Endothelial cell of umbilical vein (primary cell): ENCODE measurements at regions not wholly inside any gene's neighbourhood (a gene's known extent, or its start where the extent isn't known, plus 50 kb on each side); places are given as distances from the start of the nearest gene placed in this dataset.

Source experiments
- BruUV-seq: library from RNA; stranded (reverse); fragments of 400-500 nt; replicated peaks from 2 replicates; lab custom pipeline; 2021; lab: Mats Ljungman, UMichigan
- CTCF ChIA-PET: fragments of 300-600, 350-600 bp; sonication (Branson Sonifier 250); formaldehyde crosslinking; loops from one replicate; lab custom pipeline; 2021; ENCODE audit warnings: antibody characterized with exemption, inconsistent platforms; lab: Charles Lee
- POLR2A ChIA-PET: fragments of 300-600, 350-600 bp; sonication (Branson Sonifier 250); formaldehyde crosslinking; loops from one replicate; lab custom pipeline; 2021; ENCODE audit warnings: antibody characterized with exemption, inconsistent platforms; lab: Charles Lee
- DNase-seq: peaks from one replicate; pipeline ENCODE4 v3.0.0-alpha.2; 2011; ENCODE audit warnings: low read depth, low spot score
- FAIRE-seq: peaks from 2 replicates; lab custom pipeline; 2011; peaks lifted over from hg19 to GRCh38; lab: Jason Lieb, UNC
- H2AFZ ChIP-seq: 2 replicates; pipeline ENCODE4 v1.6.0; 2012; ENCODE audit warnings: low read depth, low read length, control low read depth, inconsistent platforms
- H3K27ac ChIP-seq: 2 replicates; pipeline ENCODE4 v1.5.1; 2011; ENCODE audit warnings: low read depth, mild to moderate bottlenecking, control low read depth, low read length, moderate library complexity; ENCODE audit not compliant: insufficient read depth
- H3K27me3 ChIP-seq, 2 experiments: 2 replicates each; pipeline versions ENCODE4 v1.6.0 to v1.6.1; 2011; ENCODE audit warnings: low read length in 2 of 2, mixed read lengths in 1 of 2; ENCODE audit not compliant: control insufficient read depth in 2 of 2, insufficient read depth in 2 of 2
- H3K36me3 ChIP-seq, 2 experiments: 2 replicates in 1 of 2; 3 replicates in 1 of 2; pipeline ENCODE4 v1.5.1; 2011; ENCODE audit warnings: low read length in 2 of 2, mild to moderate bottlenecking in 1 of 2, moderate library complexity in 1 of 2; ENCODE audit not compliant: control insufficient read depth in 2 of 2, insufficient read depth in 2 of 2; ENCODE audit errors: extremely low read depth in 1 of 2
- H3K4me1 ChIP-seq: 3 replicates; pipeline ENCODE4 v1.5.1; 2011; ENCODE audit warnings: mild to moderate bottlenecking, low read length; ENCODE audit not compliant: control insufficient read depth, insufficient read depth; ENCODE audit errors: extremely low read depth
- H3K4me2 ChIP-seq: 2 replicates; pipeline ENCODE4 v1.6.1; 2011; ENCODE audit warnings: low read length, control low read depth, mixed read lengths; ENCODE audit not compliant: insufficient read depth
- H3K4me3 ChIP-seq, 3 experiments: fragments of 200-600 bp in 1 of 3; sonication (generic), shearing (Covaris generic) in 1 of 3; replicated peaks in 1 of 3; 2 replicates each; pipeline ENCODE4 v1.5.1; 2011 to 2016; ENCODE audit warnings: control low read depth in 3 of 3, low read length in 3 of 3, mild to moderate bottlenecking in 2 of 3, inconsistent platforms in 1 of 3, low read depth in 1 of 3, moderate library complexity in 1 of 3; ENCODE audit not compliant: insufficient read depth in 1 of 3
- H3K79me2 ChIP-seq: 2 replicates; pipeline ENCODE4 v1.6.0; 2012; ENCODE audit warnings: low read length, inconsistent platforms; ENCODE audit not compliant: control insufficient read depth, insufficient read depth
- H3K9ac ChIP-seq: replicated peaks from 2 replicates; pipeline ENCODE3; 2011; ENCODE audit warnings: low read length, control low read depth; ENCODE audit not compliant: insufficient read depth; ENCODE audit errors: extremely low read depth
- H3K9me1 ChIP-seq: replicated peaks from 3 replicates; pipeline ENCODE4 v1.6.0; 2011; ENCODE audit warnings: mild to moderate bottlenecking, low read length; ENCODE audit not compliant: control insufficient read depth, insufficient read depth; ENCODE audit errors: extremely low read depth
- H3K9me3 ChIP-seq: replicated peaks from 2 replicates; pipeline ENCODE4 v1.5.1; 2012; ENCODE audit warnings: low read length, inconsistent platforms; ENCODE audit not compliant: control insufficient read depth, insufficient read depth
- H4K20me1 ChIP-seq: replicated peaks from 2 replicates; pipeline ENCODE3; 2011; ENCODE audit warnings: mild to moderate bottlenecking, low read length; ENCODE audit not compliant: control insufficient read depth, insufficient read depth; ENCODE audit errors: extremely low read depth
- CTCF ChIP-seq, 2 donors: IDR thresholded peaks; 1 replicate in 1 of 2; 2 replicates in 1 of 2; pipeline ENCODE4 v1.5.1; 2011; ENCODE audit warnings: low read length in 2 of 2, mild to moderate bottlenecking in 2 of 2, moderate library complexity in 2 of 2, control low read depth in 1 of 2, inconsistent platforms in 1 of 2, low read depth in 1 of 2; ENCODE audit not compliant: insufficient read depth in 1 of 2; ENCODE audit errors: extremely low read depth in 1 of 2
- EZH2 ChIP-seq: IDR thresholded peaks from 2 replicates; pipeline ENCODE4 v1.6.1; 2012; ENCODE audit warnings: borderline replicate concordance, low read depth, mild to moderate bottlenecking, moderate library complexity, low read length, inconsistent platforms; ENCODE audit not compliant: severe bottlenecking
- FOS ChIP-seq: IDR thresholded peaks from 2 replicates; pipeline ENCODE4 v1.6.1; 2011; ENCODE audit warnings: mild to moderate bottlenecking, low read length, moderate library complexity, borderline replicate concordance; ENCODE audit not compliant: insufficient read depth
- GATA2 ChIP-seq: IDR thresholded peaks from 2 replicates; pipeline ENCODE4 v1.7.0; 2011; ENCODE audit warnings: low read depth, mild to moderate bottlenecking, moderate library complexity, mixed read lengths, low read length; ENCODE audit not compliant: insufficient read length, insufficient read depth
- JUN ChIP-seq: IDR thresholded peaks from 2 replicates; pipeline ENCODE4 v1.6.1; 2011; ENCODE audit warnings: borderline replicate concordance, low read depth; ENCODE audit not compliant: insufficient read length, insufficient read depth
- MAX ChIP-seq: IDR thresholded peaks from 2 replicates; pipeline ENCODE4 v1.6.1; 2011; ENCODE audit not compliant: insufficient read depth, insufficient read length
- MYC ChIP-seq: IDR thresholded peaks from one replicate; pipeline ENCODE4 v1.6.1; 2011; ENCODE audit warnings: mild to moderate bottlenecking, low read depth, low read length
- POLR2A ChIP-seq: IDR thresholded peaks from 2 replicates; pipeline ENCODE4 v1.6.1; 2012; ENCODE audit warnings: low read depth, mild to moderate bottlenecking, control low read depth, low read length
- POLR2AphosphoS5 ChIP-seq: IDR thresholded peaks from 2 replicates; pipeline ENCODE4 v1.6.1; 2012; ENCODE audit warnings: low read depth, mild to moderate bottlenecking, control low read depth, low read length, moderate library complexity; ENCODE audit not compliant: insufficient read depth
- dilution Hi-C: fragments of 300-500 bp; cut with MboI; formaldehyde crosslinking; loops from one replicate; pipeline ENCODE4 v1.15.0; 2019; ENCODE audit warnings: low sequenced_read_pairs; ENCODE audit not compliant: extremely low pct_ligation_motif_present
- intact Hi-C: fragments of 100-400 bp; cut with micrococcal nuclease; formaldehyde crosslinking; loops from one replicate; pipeline ENCODE4 v1.10.0; 2022

- dilution Hi-C loops = no loop called here
Observed at GRCh38 chr1:68673771-68674170, 176.9 kb upstream of the DEPDC1 start.

More at GRCh38 chr1:68673771-68674170, 176.9 kb upstream of the DEPDC1 start:
- no peak overlapping the region for H3K9ac ChIP-seq
- DNase-seq = no peak
- CTCF ChIA-PET = no interaction called here
- no peak overlapping the region for H2AFZ ChIP-seq
- POLR2A ChIA-PET = no interaction called here
- H3K4me3 ChIP-seq = no peak overlapping the region
- no TSS peak for BruUV-seq
- no peak overlapping the region for H3K4me2 ChIP-seq
- no peaks in the 10 kb centered on the region for H4K20me1 ChIP-seq
- H3K4me1 ChIP-seq = no peaks in the 10 kb centered on the region
- no peaks in the 10 kb centered on the region for H3K79me2 ChIP-seq
- no peak overlapping the region for H3K27ac ChIP-seq
- H3K27me3 ChIP-seq = no peaks in the 10 kb centered on the region
- TF ChIP-seq MAX = no peak
- TF ChIP-seq MYC = no peak
- no peak for TF ChIP-seq CTCF (IDR thresholded peaks at IDR 0.05; ENCODE audit: extremely low read depth in 1 of 2, insufficient read depth in 1 of 2, low read depth in 1 of 2, low read length in 2 of 2)
- TF ChIP-seq POLR2A = no peak
- TF ChIP-seq EZH2 = no peak
- TF ChIP-seq GATA2 = no peak
- no peak for TF ChIP-seq JUN
- TF ChIP-seq POLR2AphosphoS5 = no peak
- no peak for TF ChIP-seq FOS
- intact Hi-C loops = no loop called here
- FAIRE-seq = no peak
- H3K9me1 ChIP-seq = no peaks in the 10 kb centered on the region
- H3K9me3 ChIP-seq = no peaks in the 10 kb centered on the region
- H3K36me3 ChIP-seq = no peaks in the 10 kb centered on the region
